OCI-LY1 (cell line): ENCODE measurements at regions not wholly inside any gene's neighbourhood (a gene's known extent, or its start where the extent isn't known, plus 50 kb on each side); places are given as distances from the start of the nearest gene placed in this dataset.

Source experiments
- H2AFZ ChIP-seq: fragments of 200-600 bp; sonication (generic), shearing (Covaris generic); 2 replicates; pipeline ENCODE4 v1.6.0; 2014; ENCODE audit warnings: antibody characterized with exemption, mild to moderate bottlenecking, low read length
- H3F3A ChIP-seq: fragments of 200-600 bp; sonication (generic), shearing (Covaris generic); 2 replicates; pipeline ENCODE4 v1.6.0; 2014; ENCODE audit warnings: mild to moderate bottlenecking, antibody characterized with exemption, low read length, moderate library complexity; ENCODE audit not compliant: insufficient read depth
- H3K27ac ChIP-seq: fragments of 200-600 bp; sonication (generic); 2 replicates; pipeline ENCODE4 v1.5.1; 2014; ENCODE audit warnings: low read length, mixed run types, mild to moderate bottlenecking, low read depth; ENCODE audit not compliant: poor library complexity, severe bottlenecking
- H3K27me3 ChIP-seq: fragments of 200-600 bp; sonication (generic); 2 replicates; pipeline ENCODE4 v1.6.0; 2014; ENCODE audit warnings: antibody characterized with exemption, mild to moderate bottlenecking, low read length, moderate library complexity; ENCODE audit not compliant: insufficient read depth
- H3K36me3 ChIP-seq: fragments of 200-600 bp; sonication (generic); 2 replicates; pipeline ENCODE4 v1.6.1; 2014; ENCODE audit warnings: mild to moderate bottlenecking, antibody characterized with exemption, low read length, moderate library complexity, mixed read lengths; ENCODE audit not compliant: insufficient read depth
- H3K4me1 ChIP-seq: fragments of 200-600 bp; sonication (generic); 2 replicates; pipeline ENCODE4 v1.5.1; 2014; ENCODE audit warnings: mild to moderate bottlenecking, low read length, moderate library complexity; ENCODE audit not compliant: insufficient read depth, severe bottlenecking
- H3K4me2 ChIP-seq: fragments of 200-600 bp; sonication (generic), shearing (Covaris generic); 2 replicates; pipeline ENCODE4 v1.6.1; 2014; ENCODE audit warnings: low read length
- H3K4me3 ChIP-seq: fragments of 200-600 bp; sonication (generic); 2 replicates; pipeline ENCODE4 v1.5.1; 2014; ENCODE audit warnings: low read length, low read depth, mild to moderate bottlenecking, mixed read lengths; ENCODE audit not compliant: poor library complexity, severe bottlenecking
- H3K79me2 ChIP-seq: fragments of 200-600 bp; shearing (Covaris generic); 2 replicates; pipeline ENCODE4 v1.6.1; 2016; ENCODE audit warnings: mixed run types, low read length, mixed read lengths; ENCODE audit not compliant: insufficient read depth
- H3K9ac ChIP-seq: fragments of 200-600 bp; sonication (generic), shearing (Covaris generic); 2 replicates; pipeline ENCODE4 v1.6.1; 2014; ENCODE audit warnings: mild to moderate bottlenecking, low read length, mixed read lengths
- H3K9me2 ChIP-seq: fragments of 200-600 bp; sonication (generic), shearing (Covaris generic); 2 replicates; pipeline ENCODE4 v1.6.1; 2014; ENCODE audit warnings: low read depth, mild to moderate bottlenecking, low read length, mixed read lengths
- H3K9me3 ChIP-seq: fragments of 200-600 bp; shearing (Covaris generic); 2 replicates; pipeline ENCODE4 v1.6.1; 2014; ENCODE audit warnings: low read length, mixed read lengths
- H4K20me1 ChIP-seq: fragments of 200-600 bp; sonication (generic), shearing (Covaris generic); 2 replicates; pipeline ENCODE4 v1.6.0; 2016; ENCODE audit warnings: mild to moderate bottlenecking, low read length; ENCODE audit not compliant: insufficient read depth
- EZH2 ChIP-seq: fragments of 200-600 bp; sonication (generic), shearing (Covaris generic); IDR thresholded peaks from 2 replicates; pipeline ENCODE4 v1.8.0; 2017; ENCODE audit warnings: borderline replicate concordance, mixed run types, mild to moderate bottlenecking, antibody characterized with exemption, low read length, moderate library complexity, mixed read lengths
- TF ChIP-seq, protein P1 (sequence below): fragments of 200-600 bp; sonication (generic), shearing (Covaris generic); IDR thresholded peaks from 2 replicates; pipeline ENCODE4 v1.5.1; 2017; ENCODE audit warnings: mild to moderate bottlenecking, antibody characterized with exemption, low read length, moderate library complexity, mixed read lengths

DNA sequence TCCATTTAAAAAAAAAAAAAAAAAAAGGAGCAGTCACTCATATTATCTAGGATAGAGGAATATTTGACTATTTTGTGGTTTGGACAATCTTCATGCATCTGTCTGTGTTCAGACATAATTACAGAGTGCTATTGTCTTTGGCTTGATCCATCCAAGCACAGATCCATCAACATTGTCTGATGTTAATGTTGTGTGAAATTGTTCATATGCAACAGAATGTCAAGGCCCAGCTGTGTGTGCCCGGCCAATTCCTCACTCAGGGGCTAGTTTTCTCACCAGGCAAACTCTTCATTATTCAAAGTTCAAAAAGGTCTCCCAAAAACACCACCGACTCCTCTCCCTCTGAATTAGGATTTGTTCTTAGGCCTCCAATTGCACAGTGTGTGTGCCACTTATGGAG, 324.9 kb upstream of the TMTC1 start:
- no peaks in the 10 kb centered on the region for H3K27me3 ChIP-seq
- H4K20me1 ChIP-seq = no peaks in the 10 kb centered on the region
- no peaks in the 10 kb centered on the region for H3F3A ChIP-seq
- H3K36me3 ChIP-seq = no peaks in the 10 kb centered on the region
- H3K9me2 ChIP-seq = no peaks in the 10 kb centered on the region
- H3K9me3 ChIP-seq = no peaks in the 10 kb centered on the region
- H3K4me3 ChIP-seq = no peak overlapping the region
- H2AFZ ChIP-seq = no peak overlapping the region
- no peak overlapping the region for H3K27ac ChIP-seq
- H3K79me2 ChIP-seq = no peaks in the 10 kb centered on the region
- no peaks in the 10 kb centered on the region for H3K4me1 ChIP-seq
- TF ChIP-seq, protein P1, sequence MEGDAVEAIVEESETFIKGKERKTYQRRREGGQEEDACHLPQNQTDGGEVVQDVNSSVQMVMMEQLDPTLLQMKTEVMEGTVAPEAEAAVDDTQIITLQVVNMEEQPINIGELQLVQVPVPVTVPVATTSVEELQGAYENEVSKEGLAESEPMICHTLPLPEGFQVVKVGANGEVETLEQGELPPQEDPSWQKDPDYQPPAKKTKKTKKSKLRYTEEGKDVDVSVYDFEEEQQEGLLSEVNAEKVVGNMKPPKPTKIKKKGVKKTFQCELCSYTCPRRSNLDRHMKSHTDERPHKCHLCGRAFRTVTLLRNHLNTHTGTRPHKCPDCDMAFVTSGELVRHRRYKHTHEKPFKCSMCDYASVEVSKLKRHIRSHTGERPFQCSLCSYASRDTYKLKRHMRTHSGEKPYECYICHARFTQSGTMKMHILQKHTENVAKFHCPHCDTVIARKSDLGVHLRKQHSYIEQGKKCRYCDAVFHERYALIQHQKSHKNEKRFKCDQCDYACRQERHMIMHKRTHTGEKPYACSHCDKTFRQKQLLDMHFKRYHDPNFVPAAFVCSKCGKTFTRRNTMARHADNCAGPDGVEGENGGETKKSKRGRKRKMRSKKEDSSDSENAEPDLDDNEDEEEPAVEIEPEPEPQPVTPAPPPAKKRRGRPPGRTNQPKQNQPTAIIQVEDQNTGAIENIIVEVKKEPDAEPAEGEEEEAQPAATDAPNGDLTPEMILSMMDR = no peak
- TF ChIP-seq EZH2 = no peak
- no peak overlapping the region for H3K4me2 ChIP-seq
- no peak overlapping the region for H3K9ac ChIP-seq

- Histone ChIP-seq H3K27me3 (no peaks in the 10 kb centered on the region), H3K4me2 (no peak overlapping the region), H3K4me3 (no peak overlapping the region), H3K79me2 (no peaks in the 10 kb centered on the region), H3K9me3 (no peaks in the 10 kb centered on the region), H3K36me3 (no peaks in the 10 kb centered on the region), H3F3A (no peaks in the 10 kb centered on the region), H3K9me2 (no peaks in the 10 kb centered on the region), H2AFZ (no peak overlapping the region), H3K27ac (no peak overlapping the region), H3K9ac (no peak overlapping the region), H3K4me1 (no peaks in the 10 kb centered on the region), H4K20me1 (no peaks in the 10 kb centered on the region)
- TF ChIP-seq EZH2 = no peak
- TF ChIP-seq, protein P1 = no peak
Observed at GRCh38 chr12:30106204-30106965, 322.6 kb upstream of the TMTC1 start.

DNA sequence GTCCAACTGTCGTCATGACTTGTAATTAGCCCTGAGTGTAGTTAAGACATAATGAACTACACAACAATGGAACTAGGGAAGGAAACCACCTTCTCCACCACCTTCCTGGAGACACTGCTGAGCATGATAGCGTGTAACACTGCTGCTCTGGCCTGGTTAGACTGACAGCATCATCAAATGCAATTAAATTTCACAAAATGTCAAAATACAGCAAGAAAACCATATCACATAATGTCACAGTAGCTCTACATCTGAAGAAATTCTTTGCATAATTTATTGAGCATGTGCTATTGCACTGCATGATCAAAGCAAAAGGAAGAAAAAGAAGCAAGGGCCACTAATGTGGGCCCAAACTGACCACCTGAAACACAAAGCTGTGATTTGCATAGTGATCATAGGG, 321.8 kb upstream of the TMTC1 start:
- H3K9ac ChIP-seq = no peak overlapping the region
- no peak for TF ChIP-seq EZH2
- TF ChIP-seq, protein P1 = no peak
- H3K9me2 ChIP-seq = no peaks in the 10 kb centered on the region
- H3K4me2 ChIP-seq = no peak overlapping the region
- no peak overlapping the region for H2AFZ ChIP-seq
- H3K36me3 ChIP-seq = no peaks in the 10 kb centered on the region
- no peak overlapping the region for H3K27ac ChIP-seq
- H4K20me1 ChIP-seq = no peaks in the 10 kb centered on the region
- no peaks in the 10 kb centered on the region for H3K4me1 ChIP-seq
- H3K4me3 ChIP-seq = no peak overlapping the region
- H3K9me3 ChIP-seq = no peaks in the 10 kb centered on the region
- no peaks in the 10 kb centered on the region for H3K79me2 ChIP-seq
- no peaks in the 10 kb centered on the region for H3F3A ChIP-seq
- H3K27me3 ChIP-seq = no peaks in the 10 kb centered on the region
